HG03432 (cell line): ENCODE measurements at regions not wholly inside any gene's neighbourhood (a gene's known extent, or its start where the extent isn't known, plus 50 kb on each side); places are given as distances from the start of the nearest gene placed in this dataset.
"Not testable (repeated sequence)": the region's sequence is repeated elsewhere in the genome, so short reads cannot be mapped to it uniquely, and the experiment has no call there.

Experiments used
- ATAC-seq: cut with Tn5 transposase; IDR thresholded peaks from one replicate; pipeline ENCODE4 v1.9.1; 2021; ENCODE audit warnings: mild to moderate bottlenecking, moderate library complexity; ENCODE audit not compliant: unreplicated experiment

- not testable (repeated sequence) for ATAC-seq
Measured at GRCh38 chr11:67878666-67879065, 125.2 kb downstream of the UNC93B1 start.

- ATAC-seq: not testable (repeated sequence)
Measured at GRCh38 chr11:67877316-67877715, 126.6 kb downstream of the UNC93B1 start.

GRCh38 chr11:67873223-67873622, 130.7 kb downstream of the UNC93B1 start:
- ATAC-seq: not testable (repeated sequence)

GRCh38 chr11:67871168-67871567, 132.7 kb downstream of the UNC93B1 start:
- ATAC-seq: not testable (repeated sequence)

GRCh38 chr11:67862896-67863295, 141.0 kb downstream of the UNC93B1 start:
- not testable (repeated sequence) for ATAC-seq

GRCh38 chr11:67859513-67860161, 144.3 kb downstream of the UNC93B1 start:
- ATAC-seq: not testable (repeated sequence)

GRCh38 chr11:67850747-67851146, 153.2 kb downstream of the UNC93B1 start:
- ATAC-seq: not testable (repeated sequence)

- not testable (repeated sequence) for ATAC-seq
Measured at GRCh38 chr11:67849766-67850165, 154.1 kb downstream of the UNC93B1 start.

- not testable (repeated sequence) for ATAC-seq
Measured at GRCh38 chr11:67847896-67848875, 155.7 kb downstream of the UNC93B1 start.

- not testable (repeated sequence) for ATAC-seq
Measured at GRCh38 chr11:67846303-67846702, 157.6 kb downstream of the UNC93B1 start.

GRCh38 chr11:67845296-67845695, 158.6 kb downstream of the UNC93B1 start:
- ATAC-seq: not testable (repeated sequence)

GRCh38 chr11:67840599-67840998, 163.3 kb downstream of the UNC93B1 start:
- not testable (repeated sequence) for ATAC-seq

GRCh38 chr11:67830152-67830551, 155.7 kb upstream of the ALDH3B2 start:
- not testable (repeated sequence) for ATAC-seq

- ATAC-seq: not testable (repeated sequence)
Measured at GRCh38 chr11:67826951-67827296, 152.5 kb upstream of the ALDH3B2 start.

- not testable (repeated sequence) for ATAC-seq
Measured at GRCh38 chr11:67826028-67826950, 151.9 kb upstream of the ALDH3B2 start.

- not testable (repeated sequence) for ATAC-seq
Measured at GRCh38 chr11:67824861-67825260, 150.4 kb upstream of the ALDH3B2 start.

GRCh38 chr11:67820081-67820480, 145.7 kb upstream of the ALDH3B2 start:
- no peak for ATAC-seq

GRCh38 chr11:67817558-67817957, 143.1 kb upstream of the ALDH3B2 start:
- not testable (repeated sequence) for ATAC-seq

GRCh38 chr11:67809301-67809700, 134.9 kb upstream of the ALDH3B2 start:
- not testable (repeated sequence) for ATAC-seq

- not testable (repeated sequence) for ATAC-seq
Measured at GRCh38 chr11:67807896-67808295, 133.5 kb upstream of the ALDH3B2 start.
